Endothelial cell (in vitro differentiated cells): ENCODE measurements at regions not wholly inside any gene's neighbourhood (a gene's known extent, or its start where the extent isn't known, plus 50 kb on each side); places are given as distances from the start of the nearest gene placed in this dataset.

Source experiments
- DNase-seq: peaks from one replicate; pipeline ENCODE4 v3.0.0; 2021; ENCODE audit warnings: low spot score
- H3K27ac Mint-ChIP-seq: one replicate; pipeline ENCODE4 v1.8.0; 2021; ENCODE audit warnings: mixed read lengths, inconsistent platforms; ENCODE audit not compliant: unreplicated experiment
- H3K27me3 Mint-ChIP-seq: one replicate; pipeline ENCODE4 v1.8.0; 2021; ENCODE audit warnings: mild to moderate bottlenecking, moderate library complexity, mixed read lengths, inconsistent platforms; ENCODE audit not compliant: unreplicated experiment
- H3K36me3 Mint-ChIP-seq: one replicate; pipeline ENCODE4 v1.8.0; 2021; ENCODE audit warnings: mild to moderate bottlenecking, low read depth, mixed read lengths, inconsistent platforms; ENCODE audit not compliant: unreplicated experiment
- H3K4me1 Mint-ChIP-seq: one replicate; pipeline ENCODE4 v1.8.0; 2021; ENCODE audit warnings: mild to moderate bottlenecking, mixed read lengths, inconsistent platforms; ENCODE audit not compliant: unreplicated experiment
- H3K4me3 Mint-ChIP-seq: one replicate; pipeline ENCODE4 v1.8.0; 2021; ENCODE audit warnings: mild to moderate bottlenecking, mixed read lengths, inconsistent platforms; ENCODE audit not compliant: unreplicated experiment
- H3K9me3 Mint-ChIP-seq: one replicate; pipeline ENCODE4 v1.8.0; 2021; ENCODE audit warnings: mixed read lengths, inconsistent platforms; ENCODE audit not compliant: unreplicated experiment
- TF ChIP-seq, protein P1 (sequence below): fragments of 200-600 bp; sonication (generic); IDR thresholded peaks from one replicate; pipeline ENCODE4 v1.5.0; 2021; ENCODE audit warnings: antibody characterized with exemption; ENCODE audit not compliant: unreplicated experiment

DNA sequence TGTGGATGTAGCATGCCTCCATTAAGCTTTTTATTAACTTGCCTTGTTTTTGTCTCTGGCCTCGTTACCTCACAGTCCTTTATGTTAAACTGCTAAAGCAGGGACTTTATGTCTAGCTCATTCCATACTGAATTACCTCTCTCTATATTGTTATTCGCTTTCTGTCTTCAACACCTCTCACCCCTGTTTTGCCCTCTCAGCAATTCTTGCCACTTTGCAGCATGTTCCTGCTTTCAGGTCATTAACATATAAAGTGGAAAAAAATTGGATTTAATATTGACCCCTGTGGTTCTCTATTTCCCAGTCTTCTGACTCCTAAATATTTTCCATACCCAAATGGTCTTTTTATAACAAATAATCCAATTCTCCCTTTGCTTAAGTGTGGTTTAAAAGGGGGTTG, 810.4 kb upstream of the KIF2B start:
- TF ChIP-seq, protein P1, sequence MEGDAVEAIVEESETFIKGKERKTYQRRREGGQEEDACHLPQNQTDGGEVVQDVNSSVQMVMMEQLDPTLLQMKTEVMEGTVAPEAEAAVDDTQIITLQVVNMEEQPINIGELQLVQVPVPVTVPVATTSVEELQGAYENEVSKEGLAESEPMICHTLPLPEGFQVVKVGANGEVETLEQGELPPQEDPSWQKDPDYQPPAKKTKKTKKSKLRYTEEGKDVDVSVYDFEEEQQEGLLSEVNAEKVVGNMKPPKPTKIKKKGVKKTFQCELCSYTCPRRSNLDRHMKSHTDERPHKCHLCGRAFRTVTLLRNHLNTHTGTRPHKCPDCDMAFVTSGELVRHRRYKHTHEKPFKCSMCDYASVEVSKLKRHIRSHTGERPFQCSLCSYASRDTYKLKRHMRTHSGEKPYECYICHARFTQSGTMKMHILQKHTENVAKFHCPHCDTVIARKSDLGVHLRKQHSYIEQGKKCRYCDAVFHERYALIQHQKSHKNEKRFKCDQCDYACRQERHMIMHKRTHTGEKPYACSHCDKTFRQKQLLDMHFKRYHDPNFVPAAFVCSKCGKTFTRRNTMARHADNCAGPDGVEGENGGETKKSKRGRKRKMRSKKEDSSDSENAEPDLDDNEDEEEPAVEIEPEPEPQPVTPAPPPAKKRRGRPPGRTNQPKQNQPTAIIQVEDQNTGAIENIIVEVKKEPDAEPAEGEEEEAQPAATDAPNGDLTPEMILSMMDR: no peak
- DNase-seq: no peak
- H3K36me3 Mint-ChIP-seq: no peaks in the 10 kb centered on the region
- H3K4me1 Mint-ChIP-seq: no peaks in the 10 kb centered on the region
- no peaks in the 10 kb centered on the region for H3K9me3 Mint-ChIP-seq
- H3K4me3 Mint-ChIP-seq: no peak overlapping the region
- H3K27ac Mint-ChIP-seq: no peak overlapping the region
- H3K27me3 Mint-ChIP-seq: peaks cover 1% of the 10 kb centered on the region

DNA sequence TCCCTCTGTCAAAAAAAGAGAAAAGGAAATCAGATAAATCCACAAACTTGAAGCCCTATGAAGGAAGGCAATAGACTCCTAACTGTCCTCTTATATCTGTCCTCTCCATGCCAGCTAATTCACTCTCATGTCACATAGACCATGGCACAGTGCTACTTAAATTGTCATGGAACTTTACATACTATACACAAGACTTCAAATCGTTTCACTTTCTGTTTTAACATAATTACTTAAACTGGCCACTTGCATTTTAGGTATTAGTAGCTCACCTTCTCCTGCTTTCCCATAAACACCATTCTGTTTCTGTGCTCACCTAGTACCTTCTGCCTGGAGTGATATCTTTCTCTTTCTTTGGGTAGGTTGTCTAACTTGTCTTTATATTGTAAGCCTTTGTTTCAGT, 816.7 kb upstream of the KIF2B start:
- Mint-ChIP-seq H3K4me3 (no peak overlapping the region), H3K4me1 (no peaks in the 10 kb centered on the region), H3K9me3 (no peaks in the 10 kb centered on the region), H3K36me3 (no peaks in the 10 kb centered on the region), H3K27ac (no peak overlapping the region), H3K27me3 (peaks cover 1% of the 10 kb centered on the region)
- TF ChIP-seq, protein P1: no peak
- no peak for DNase-seq

DNA sequence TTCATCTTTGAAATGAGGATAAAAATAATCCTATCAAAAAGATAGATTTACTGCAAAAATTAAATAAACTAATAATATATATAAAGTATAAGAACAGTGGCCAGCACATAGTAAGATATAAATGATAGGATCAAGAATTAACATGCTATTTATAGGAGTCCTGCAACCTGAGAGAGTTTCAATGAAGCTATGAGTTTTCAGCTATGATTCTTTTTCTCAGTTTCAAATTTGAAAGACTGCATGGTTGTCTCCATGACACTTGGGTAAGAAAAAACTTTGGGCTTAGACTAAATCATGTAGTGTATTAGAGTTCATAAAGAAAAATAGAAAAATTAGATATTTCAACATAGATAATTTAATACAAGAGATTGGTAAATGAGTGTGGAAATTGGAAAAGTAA, 817.8 kb upstream of the KIF2B start:
- DNase-seq: no peak
- Mint-ChIP-seq H3K36me3 (no peaks in the 10 kb centered on the region), H3K4me3 (no peak overlapping the region), H3K9me3 (no peaks in the 10 kb centered on the region), H3K27ac (no peak overlapping the region), H3K4me1 (no peaks in the 10 kb centered on the region), H3K27me3 (peaks cover 1% of the 10 kb centered on the region)
- TF ChIP-seq, protein P1: no peak

DNA sequence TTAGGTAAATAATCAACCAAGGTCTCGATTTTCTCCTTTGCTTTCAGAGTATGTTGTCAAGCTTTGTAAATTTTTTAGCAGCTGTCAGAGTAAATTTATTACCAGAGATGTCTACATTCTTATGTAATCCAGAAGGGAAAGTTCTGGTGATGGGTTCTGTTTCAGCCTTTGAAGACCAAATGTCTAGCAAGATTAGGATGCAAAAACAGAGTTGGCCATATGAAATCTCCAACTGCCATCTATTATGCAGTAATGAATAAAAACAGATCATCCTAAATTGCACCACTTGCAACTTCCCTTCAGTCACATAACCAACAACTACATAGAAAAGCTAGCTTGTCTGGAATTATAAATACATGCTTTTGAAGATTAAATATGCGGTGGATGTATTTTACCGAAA, 826.8 kb upstream of the KIF2B start:
- no peak for DNase-seq

DNA sequence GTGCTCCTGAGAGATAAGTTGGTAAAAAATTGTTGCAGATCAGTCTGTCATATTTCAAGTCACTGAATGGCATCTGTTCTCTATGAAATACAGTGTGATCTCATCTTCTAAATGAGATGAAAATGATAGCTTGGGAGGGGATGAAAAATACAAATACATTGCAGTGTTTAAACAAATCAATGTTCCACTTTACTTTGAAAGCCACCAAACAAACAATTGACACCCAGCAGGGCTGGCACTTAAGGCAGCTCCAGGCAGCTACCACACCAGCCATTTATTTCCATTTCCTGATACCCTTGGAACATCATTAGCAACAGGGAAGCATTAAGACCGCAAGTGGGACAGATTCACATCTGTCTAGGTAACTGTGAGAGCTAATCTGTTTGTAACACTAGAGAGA, 827.6 kb upstream of the KIF2B start:
- Mint-ChIP-seq H3K9me3 (no peaks in the 10 kb centered on the region), H3K4me1 (no peaks in the 10 kb centered on the region), H3K4me3 (no peak overlapping the region), H3K36me3 (no peaks in the 10 kb centered on the region), H3K27me3 (peaks cover 4% of the 10 kb centered on the region), H3K27ac (no peak overlapping the region)
- DNase-seq: no peak
- TF ChIP-seq, protein P1: no peak

More for the DNA sequence above, 826.8 kb upstream of the KIF2B start:
- TF ChIP-seq, protein P1: no peak
- no peaks in the 10 kb centered on the region for H3K4me1 Mint-ChIP-seq
- H3K4me3 Mint-ChIP-seq: no peak overlapping the region
- no peak overlapping the region for H3K27ac Mint-ChIP-seq
- no peaks in the 10 kb centered on the region for H3K36me3 Mint-ChIP-seq
- peaks cover 4% of the 10 kb centered on the region for H3K27me3 Mint-ChIP-seq
- no peaks in the 10 kb centered on the region for H3K9me3 Mint-ChIP-seq
